Activated CD4-positive, alpha-beta T cell treated with anti-CD3 and anti-CD28 coated beads, Interleukin-2, amount 10 ng/mL, durations not matched to agents 24 days and 14 days (primary cell): ENCODE measurements at regions not wholly inside any gene's neighbourhood (a gene's known extent, or its start where the extent isn't known, plus 50 kb on each side); places are given as distances from the start of the nearest gene placed in this dataset.

ENCODE experiments used
- DNase-seq: peaks from one replicate; pipeline ENCODE4 v3.0.0; 2022
- H3K27ac Mint-ChIP-seq: one replicate; pipeline ENCODE4 v1.8.0; 2022; ENCODE audit warnings: mild to moderate bottlenecking, mixed read lengths
- H3K27me3 Mint-ChIP-seq: one replicate; pipeline ENCODE4 v1.8.0; 2022; ENCODE audit warnings: mixed read lengths
- H3K36me3 Mint-ChIP-seq: one replicate; pipeline ENCODE4 v1.8.0; 2022; ENCODE audit warnings: low read depth, mild to moderate bottlenecking, mixed read lengths
- H3K4me1 Mint-ChIP-seq: one replicate; pipeline ENCODE4 v1.8.0; 2021; ENCODE audit warnings: mixed read lengths
- H3K4me3 Mint-ChIP-seq: one replicate; pipeline ENCODE4 v1.8.0; 2022; ENCODE audit warnings: mild to moderate bottlenecking, moderate library complexity, mixed read lengths
- H3K9me3 Mint-ChIP-seq: one replicate; pipeline ENCODE4 v1.8.0; 2021; ENCODE audit warnings: mixed read lengths
- intact Hi-C: fragments of 100-400 bp; cut with micrococcal nuclease; formaldehyde crosslinking; loops from one replicate; pipeline ENCODE4 v1.15.1; 2023

GRCh38 chr7:41489885-41490284 lies 213.0 kb downstream of the INHBA start:
- DNase-seq: no peak
- Mint-ChIP-seq H3K27ac (no peak overlapping the region), H3K9me3 (no peaks in the 10 kb centered on the region), H3K4me1 (no peaks in the 10 kb centered on the region), H3K36me3 (no peaks in the 10 kb centered on the region), H3K4me3 (no peak overlapping the region), H3K27me3 (no peaks in the 10 kb centered on the region)
- intact Hi-C loops: no loop called here

- no peak overlapping the region for H3K27ac Mint-ChIP-seq
Observed at GRCh38 chr7:41487229-41487940, 215.5 kb downstream of the INHBA start.

GRCh38 chr7:41481353-41481752 lies 221.5 kb downstream of the INHBA start:
- Mint-ChIP-seq H3K36me3 (no peaks in the 10 kb centered on the region), H3K27ac (no peak overlapping the region), H3K4me3 (no peak overlapping the region), H3K9me3 (no peaks in the 10 kb centered on the region), H3K4me1 (no peaks in the 10 kb centered on the region), H3K27me3 (no peaks in the 10 kb centered on the region)
- DNase-seq: no peak
- intact Hi-C loops: no loop called here

More at GRCh38 chr7:41487229-41487940, 215.5 kb downstream of the INHBA start:
- Mint-ChIP-seq H3K4me3 (no peak overlapping the region), H3K4me1 (no peaks in the 10 kb centered on the region), H3K36me3 (no peaks in the 10 kb centered on the region), H3K9me3 (no peaks in the 10 kb centered on the region), H3K27me3 (no peaks in the 10 kb centered on the region)
- intact Hi-C loops: no loop called here
- DNase-seq: no peak

GRCh38 chr7:41478187-41478586 lies 224.7 kb downstream of the INHBA start:
- Mint-ChIP-seq H3K4me1 (no peaks in the 10 kb centered on the region), H3K4me3 (no peak overlapping the region), H3K27ac (no peak overlapping the region), H3K27me3 (no peaks in the 10 kb centered on the region), H3K9me3 (no peaks in the 10 kb centered on the region), H3K36me3 (no peaks in the 10 kb centered on the region)
- intact Hi-C loops: no loop called here
- DNase-seq: no peak

GRCh38 chr7:41476460-41476803 lies 226.5 kb downstream of the INHBA start:
- H3K4me3 Mint-ChIP-seq: no peak overlapping the region
- no peaks in the 10 kb centered on the region for H3K4me1 Mint-ChIP-seq
- H3K36me3 Mint-ChIP-seq: no peaks in the 10 kb centered on the region
- no peaks in the 10 kb centered on the region for H3K9me3 Mint-ChIP-seq
- no peak for DNase-seq
- H3K27me3 Mint-ChIP-seq: no peaks in the 10 kb centered on the region
- intact Hi-C loops: no loop called here
- no peak overlapping the region for H3K27ac Mint-ChIP-seq

- DNase-seq: peak; percentile 9
Observed at GRCh38 chr7:41475801-41476459, 227.0 kb downstream of the INHBA start.

GRCh38 chr7:41472427-41473125 lies 230.3 kb downstream of the INHBA start:
- Mint-ChIP-seq H3K27me3 (no peaks in the 10 kb centered on the region), H3K27ac (no peak overlapping the region), H3K4me3 (no peak overlapping the region), H3K4me1 (no peaks in the 10 kb centered on the region), H3K9me3 (no peaks in the 10 kb centered on the region), H3K36me3 (no peaks in the 10 kb centered on the region)
- no peak for DNase-seq
- intact Hi-C loops: no loop called here

More at GRCh38 chr7:41475801-41476459, 227.0 kb downstream of the INHBA start:
- Mint-ChIP-seq H3K36me3 (no peaks in the 10 kb centered on the region), H3K27me3 (no peaks in the 10 kb centered on the region), H3K4me1 (no peaks in the 10 kb centered on the region), H3K9me3 (no peaks in the 10 kb centered on the region), H3K27ac (no peak overlapping the region), H3K4me3 (no peak overlapping the region)
- intact Hi-C loops: no loop called here

GRCh38 chr7:41470081-41470480 lies 232.8 kb downstream of the INHBA start:
- no peaks in the 10 kb centered on the region for H3K36me3 Mint-ChIP-seq
- intact Hi-C loops: no loop called here
- no peak overlapping the region for H3K27ac Mint-ChIP-seq
- H3K4me3 Mint-ChIP-seq: no peak overlapping the region
- DNase-seq: peak; percentile 17
- no peaks in the 10 kb centered on the region for H3K27me3 Mint-ChIP-seq
- no peaks in the 10 kb centered on the region for H3K4me1 Mint-ChIP-seq
- no peaks in the 10 kb centered on the region for H3K9me3 Mint-ChIP-seq

GRCh38 chr7:41467596-41467995 lies 235.3 kb downstream of the INHBA start:
- no peak overlapping the region for H3K4me3 Mint-ChIP-seq
- H3K9me3 Mint-ChIP-seq: no peaks in the 10 kb centered on the region
- H3K27me3 Mint-ChIP-seq: no peaks in the 10 kb centered on the region
- no peaks in the 10 kb centered on the region for H3K4me1 Mint-ChIP-seq
- no peaks in the 10 kb centered on the region for H3K36me3 Mint-ChIP-seq
- intact Hi-C loops: no loop called here
- no peak overlapping the region for H3K27ac Mint-ChIP-seq
- peak; percentile 8 for DNase-seq

GRCh38 chr7:41466760-41467384 lies 236.0 kb downstream of the INHBA start:
- Mint-ChIP-seq H3K36me3 (no peaks in the 10 kb centered on the region), H3K27ac (no peak overlapping the region), H3K9me3 (no peaks in the 10 kb centered on the region), H3K4me1 (no peaks in the 10 kb centered on the region), H3K27me3 (no peaks in the 10 kb centered on the region), H3K4me3 (no peak overlapping the region)
- intact Hi-C loops: no loop called here
- peak; percentile 23 for DNase-seq

GRCh38 chr7:41465571-41465970 lies 237.3 kb downstream of the INHBA start:
- no peaks in the 10 kb centered on the region for H3K36me3 Mint-ChIP-seq
- DNase-seq: peak; percentile 11
- no peak overlapping the region for H3K4me3 Mint-ChIP-seq
- H3K27ac Mint-ChIP-seq: no peak overlapping the region
- no peaks in the 10 kb centered on the region for H3K27me3 Mint-ChIP-seq
- intact Hi-C loops: no loop called here
- H3K4me1 Mint-ChIP-seq: no peaks in the 10 kb centered on the region
- H3K9me3 Mint-ChIP-seq: no peaks in the 10 kb centered on the region

GRCh38 chr7:41463770-41464470 lies 239.0 kb downstream of the INHBA start:
- intact Hi-C loops: no loop called here
- Mint-ChIP-seq H3K9me3 (no peaks in the 10 kb centered on the region), H3K4me1 (no peaks in the 10 kb centered on the region), H3K27me3 (no peaks in the 10 kb centered on the region), H3K27ac (no peak overlapping the region), H3K36me3 (no peaks in the 10 kb centered on the region), H3K4me3 (no peak overlapping the region)
- DNase-seq: peak; percentile 21

GRCh38 chr7:41459623-41460261 lies 243.1 kb downstream of the INHBA start:
- H3K27me3 Mint-ChIP-seq: no peaks in the 10 kb centered on the region
- H3K27ac Mint-ChIP-seq: no peak overlapping the region
- no peak overlapping the region for H3K4me3 Mint-ChIP-seq
- DNase-seq: no peak
- no peaks in the 10 kb centered on the region for H3K9me3 Mint-ChIP-seq
- H3K4me1 Mint-ChIP-seq: no peaks in the 10 kb centered on the region
- H3K36me3 Mint-ChIP-seq: no peaks in the 10 kb centered on the region
- intact Hi-C loops: no loop called here
